ENCODE measurements at regions not wholly inside any gene's neighbourhood (a gene's known extent, or its start where the extent isn't known, plus 50 kb on each side); places are given as distances from the start of the nearest gene placed in this dataset.

DNA sequence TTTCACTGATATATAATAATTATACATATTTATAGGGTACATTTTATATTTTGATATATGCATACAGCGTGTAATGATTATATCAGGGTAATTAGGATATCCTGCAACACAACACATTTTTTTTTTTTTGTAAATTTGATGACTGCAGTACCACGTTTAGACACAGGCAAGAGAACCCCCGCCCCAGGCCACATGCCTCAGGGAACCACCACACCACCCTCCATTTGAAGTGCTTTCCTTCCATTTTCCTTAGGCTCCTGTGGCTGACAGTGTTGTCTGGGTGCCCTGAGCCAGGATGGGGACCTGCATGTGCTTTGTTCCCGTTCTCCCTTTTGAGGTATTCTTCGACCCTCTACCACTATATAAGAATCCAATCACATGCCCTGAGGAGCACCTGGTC is 161.6 kb upstream of the CTAGE1 start:
- TF ChIP-seq, protein P1, sequence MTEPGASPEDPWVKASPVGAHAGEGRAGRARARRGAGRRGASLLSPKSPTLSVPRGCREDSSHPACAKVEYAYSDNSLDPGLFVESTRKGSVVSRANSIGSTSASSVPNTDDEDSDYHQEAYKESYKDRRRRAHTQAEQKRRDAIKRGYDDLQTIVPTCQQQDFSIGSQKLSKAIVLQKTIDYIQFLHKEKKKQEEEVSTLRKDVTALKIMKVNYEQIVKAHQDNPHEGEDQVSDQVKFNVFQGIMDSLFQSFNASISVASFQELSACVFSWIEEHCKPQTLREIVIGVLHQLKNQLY (CRISPR knock-in tag; IDR thresholded peaks at IDR 0.05): no peak
- TF ChIP-seq, protein P2, sequence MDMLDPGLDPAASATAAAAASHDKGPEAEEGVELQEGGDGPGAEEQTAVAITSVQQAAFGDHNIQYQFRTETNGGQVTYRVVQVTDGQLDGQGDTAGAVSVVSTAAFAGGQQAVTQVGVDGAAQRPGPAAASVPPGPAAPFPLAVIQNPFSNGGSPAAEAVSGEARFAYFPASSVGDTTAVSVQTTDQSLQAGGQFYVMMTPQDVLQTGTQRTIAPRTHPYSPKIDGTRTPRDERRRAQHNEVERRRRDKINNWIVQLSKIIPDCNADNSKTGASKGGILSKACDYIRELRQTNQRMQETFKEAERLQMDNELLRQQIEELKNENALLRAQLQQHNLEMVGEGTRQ (CRISPR knock-in tag; IDR thresholded peaks at IDR 0.05): no peak
- TF ChIP-seq NR2C2 (CRISPR knock-in tag; IDR thresholded peaks at IDR 0.05) (no peak), TEAD4 (CRISPR knock-in tag; IDR thresholded peaks at IDR 0.05) (no peak), TCF7 (CRISPR knock-in tag; IDR thresholded peaks at IDR 0.05; ENCODE audit: low read depth) (no peak), NFYB (CRISPR knock-in tag; conservative IDR thresholded peaks at IDR 0.05; ENCODE audit: low read depth) (no peak), CBFB (CRISPR knock-in tag; IDR thresholded peaks at IDR 0.05; ENCODE audit: low read depth) (no peak), KAT7 (CRISPR knock-in tag; IDR thresholded peaks at IDR 0.05; ENCODE audit: borderline replicate concordance) (no peak), GTF2I (CRISPR knock-in tag; conservative IDR thresholded peaks at IDR 0.05) (no peak)
- TF ChIP-seq, protein P3, sequence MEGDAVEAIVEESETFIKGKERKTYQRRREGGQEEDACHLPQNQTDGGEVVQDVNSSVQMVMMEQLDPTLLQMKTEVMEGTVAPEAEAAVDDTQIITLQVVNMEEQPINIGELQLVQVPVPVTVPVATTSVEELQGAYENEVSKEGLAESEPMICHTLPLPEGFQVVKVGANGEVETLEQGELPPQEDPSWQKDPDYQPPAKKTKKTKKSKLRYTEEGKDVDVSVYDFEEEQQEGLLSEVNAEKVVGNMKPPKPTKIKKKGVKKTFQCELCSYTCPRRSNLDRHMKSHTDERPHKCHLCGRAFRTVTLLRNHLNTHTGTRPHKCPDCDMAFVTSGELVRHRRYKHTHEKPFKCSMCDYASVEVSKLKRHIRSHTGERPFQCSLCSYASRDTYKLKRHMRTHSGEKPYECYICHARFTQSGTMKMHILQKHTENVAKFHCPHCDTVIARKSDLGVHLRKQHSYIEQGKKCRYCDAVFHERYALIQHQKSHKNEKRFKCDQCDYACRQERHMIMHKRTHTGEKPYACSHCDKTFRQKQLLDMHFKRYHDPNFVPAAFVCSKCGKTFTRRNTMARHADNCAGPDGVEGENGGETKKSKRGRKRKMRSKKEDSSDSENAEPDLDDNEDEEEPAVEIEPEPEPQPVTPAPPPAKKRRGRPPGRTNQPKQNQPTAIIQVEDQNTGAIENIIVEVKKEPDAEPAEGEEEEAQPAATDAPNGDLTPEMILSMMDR (IDR thresholded peaks at IDR 0.05): no peak

Data from WTC11 (cell line).